Activated CD8-positive, alpha-beta memory T cell treated with anti-CD3 and anti-CD28 coated beads for 24 hours (primary cell): ENCODE measurements at regions not wholly inside any gene's neighbourhood (a gene's known extent, or its start where the extent isn't known, plus 50 kb on each side); places are given as distances from the start of the nearest gene placed in this dataset.

ENCODE experiments used
- DNase-seq: peaks from one replicate; pipeline ENCODE4 v3.0.0-alpha.2; 2020

GRCh38 chr4:101563126-101563525 lies 215.8 kb upstream of the PPP3CA start:
- DNase-seq, result no peak

- DNase-seq, result no peak
Measured at GRCh38 chr4:101556842-101557241, 209.5 kb upstream of the PPP3CA start.

DNA sequence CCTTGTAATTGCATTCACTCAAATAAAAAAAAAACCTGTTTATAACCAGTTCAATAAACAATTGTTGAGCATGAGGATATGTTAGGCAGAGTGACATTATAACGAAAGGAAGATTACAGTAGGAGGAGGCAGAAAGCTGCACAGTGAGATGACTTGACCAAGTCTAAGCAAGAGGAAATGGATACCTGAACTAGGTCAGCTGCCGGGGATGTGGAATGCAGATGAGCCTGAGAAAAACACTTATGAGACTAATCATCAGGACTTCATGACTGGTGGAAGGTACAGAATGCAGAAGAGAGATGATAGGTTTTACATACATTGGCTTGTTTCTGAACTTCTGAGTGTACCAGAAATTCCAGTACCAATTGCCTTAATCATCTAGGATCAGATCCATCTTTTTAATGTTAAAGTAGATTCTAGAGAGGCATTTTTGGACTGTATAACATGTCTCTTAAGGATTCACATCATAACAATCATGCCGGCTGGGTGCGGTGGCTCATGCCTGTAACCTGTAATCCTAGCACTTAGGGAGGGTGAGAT lies 208.1 kb upstream of the PPP3CA start:
- DNase-seq, result no peak

DNA sequence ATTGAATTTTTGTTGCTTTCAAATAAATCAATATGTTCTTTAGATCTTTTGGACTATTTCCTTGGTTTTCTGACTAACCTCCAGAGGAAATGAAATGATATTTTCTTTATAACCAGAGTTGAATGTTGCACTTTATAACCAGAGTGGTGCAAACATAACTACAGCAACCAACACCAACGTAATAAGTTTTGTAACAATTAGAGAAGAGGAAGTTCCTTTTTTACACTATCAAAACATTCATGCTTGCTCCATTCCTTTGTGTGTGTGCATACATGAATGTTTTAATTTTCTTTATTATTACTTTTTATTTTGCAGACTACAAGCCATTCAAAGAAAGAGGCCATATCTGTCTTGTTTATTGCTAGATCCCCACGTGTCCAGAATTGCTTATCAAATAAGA lies 193.0 kb upstream of the PPP3CA start:
- no peak for DNase-seq

GRCh38 chr4:101528526-101528925 lies 181.2 kb upstream of the PPP3CA start:
- DNase-seq, result no peak

DNA sequence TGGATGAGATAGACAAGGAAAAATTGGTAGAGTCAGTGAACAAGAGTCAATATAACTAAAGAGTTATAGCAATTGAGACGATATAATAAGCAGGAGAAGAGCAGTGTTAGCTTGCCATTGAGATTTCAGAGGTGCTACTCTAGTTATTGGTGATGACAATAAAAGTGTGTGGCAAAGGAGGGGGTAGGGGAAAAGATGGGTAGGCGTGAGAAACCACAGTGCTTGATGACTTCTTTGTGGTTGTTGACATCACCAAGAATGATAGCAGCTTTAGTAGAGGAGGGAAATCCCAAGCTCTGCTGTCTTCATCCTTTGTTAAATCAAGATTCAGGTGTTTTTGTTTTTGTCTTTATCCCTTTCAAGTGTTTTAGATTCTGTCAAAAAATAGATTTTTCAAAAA lies 179.9 kb upstream of the PPP3CA start:
- peak; percentile 70 for DNase-seq

DNA sequence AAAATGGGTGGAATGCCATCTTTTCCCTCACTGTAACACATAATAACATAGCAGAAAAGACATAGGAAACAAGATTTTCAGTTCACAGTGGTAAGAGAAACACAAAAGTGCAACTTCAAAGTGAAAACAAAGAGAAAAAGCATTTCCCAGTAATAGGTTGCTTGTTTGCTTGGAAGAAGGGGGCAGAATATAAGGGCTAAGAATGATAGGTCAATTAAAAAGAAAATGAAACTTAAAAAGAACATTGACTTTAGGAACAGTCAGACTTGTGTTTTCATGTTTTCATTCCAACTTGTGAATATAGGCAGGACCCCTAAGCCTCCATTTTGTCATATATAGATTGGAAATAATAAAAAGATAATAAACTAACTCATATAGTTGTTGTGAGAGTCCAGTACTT lies 168.2 kb upstream of the PPP3CA start:
- no peak for DNase-seq

DNA sequence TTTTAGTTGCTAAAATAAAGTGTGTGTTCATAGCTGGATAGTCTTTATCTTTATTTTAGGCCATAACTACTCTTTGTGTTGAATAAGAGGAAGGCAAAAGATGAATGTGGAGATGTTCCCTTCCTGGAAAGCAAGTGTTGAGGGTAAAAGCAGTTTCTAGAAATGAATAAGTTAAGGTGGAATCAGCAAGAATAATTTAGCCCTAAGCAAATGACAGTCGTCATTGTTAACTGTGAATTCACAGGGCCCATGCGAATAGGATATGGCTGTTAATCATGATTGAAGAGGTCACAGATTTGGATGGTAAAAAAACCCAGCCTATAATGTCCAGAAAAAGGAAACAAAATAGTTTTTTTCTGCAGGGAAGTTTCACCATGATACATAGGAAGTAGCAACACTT lies 167.8 kb upstream of the PPP3CA start:
- no peak for DNase-seq

- DNase-seq, result no peak
Measured at GRCh38 chr4:101512416-101512815, 165.1 kb upstream of the PPP3CA start.

DNA sequence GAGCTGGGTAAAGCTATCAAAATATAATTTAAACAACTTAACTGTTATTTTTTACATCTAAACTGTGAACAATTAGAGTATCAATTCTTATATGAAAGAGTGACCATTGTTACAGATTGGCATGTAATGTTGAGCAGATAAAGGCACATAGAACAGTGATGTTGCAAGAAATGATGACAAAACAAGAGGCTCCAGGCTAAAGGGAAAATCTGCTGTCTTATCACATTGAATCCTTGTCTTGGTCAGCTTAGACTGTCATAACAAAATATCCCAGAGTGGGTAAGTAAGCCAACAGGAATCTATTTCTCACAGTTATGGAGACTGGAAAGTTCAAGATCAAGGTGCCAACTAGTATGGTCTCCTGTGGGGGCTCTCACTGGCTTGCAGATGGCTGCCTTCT lies 154.1 kb upstream of the PPP3CA start:
- no peak for DNase-seq

DNA sequence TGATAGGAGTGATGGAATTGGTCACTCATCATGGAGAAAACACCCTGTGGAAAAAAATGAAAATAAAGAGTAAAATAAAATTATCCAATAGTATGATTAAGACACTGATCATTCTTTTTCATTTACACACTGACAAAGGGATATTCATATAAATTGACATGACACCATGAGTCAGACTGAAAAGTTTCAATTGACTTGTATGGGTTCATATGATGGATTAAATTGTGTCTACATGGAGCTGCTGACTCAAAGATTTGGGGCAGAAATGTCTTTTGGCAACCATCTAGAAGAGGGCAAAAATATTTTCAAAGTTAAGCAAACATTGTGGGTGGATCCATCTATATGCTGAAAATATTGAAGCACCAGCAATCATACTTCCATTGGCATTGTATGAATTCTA lies 153.4 kb upstream of the PPP3CA start:
- no peak for DNase-seq

- DNase-seq, result no peak
Measured at GRCh38 chr4:101475246-101475645, 127.9 kb upstream of the PPP3CA start.

- DNase-seq, result no peak
Measured at GRCh38 chr4:101471201-101471600, 123.9 kb upstream of the PPP3CA start.

DNA sequence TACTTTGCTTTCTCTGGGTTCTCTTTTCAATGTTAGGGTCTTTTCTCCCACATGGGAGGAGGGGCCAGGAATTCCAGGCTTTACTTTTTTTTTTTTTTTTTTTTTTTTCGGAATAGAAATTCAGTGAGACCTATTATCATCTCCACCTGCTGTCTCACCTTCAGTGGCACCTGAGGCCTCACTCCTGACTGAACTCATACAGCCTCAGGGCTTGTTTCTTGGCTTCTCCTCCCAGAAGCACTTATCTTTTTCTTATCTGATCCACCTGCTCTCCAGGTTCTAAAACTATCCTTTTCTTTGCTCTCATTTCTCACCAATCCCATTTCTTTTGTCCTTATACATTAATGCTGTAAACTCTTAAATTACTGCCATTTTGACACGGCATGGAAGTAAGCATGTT lies 117.3 kb upstream of the PPP3CA start:
- no peak for DNase-seq

DNA sequence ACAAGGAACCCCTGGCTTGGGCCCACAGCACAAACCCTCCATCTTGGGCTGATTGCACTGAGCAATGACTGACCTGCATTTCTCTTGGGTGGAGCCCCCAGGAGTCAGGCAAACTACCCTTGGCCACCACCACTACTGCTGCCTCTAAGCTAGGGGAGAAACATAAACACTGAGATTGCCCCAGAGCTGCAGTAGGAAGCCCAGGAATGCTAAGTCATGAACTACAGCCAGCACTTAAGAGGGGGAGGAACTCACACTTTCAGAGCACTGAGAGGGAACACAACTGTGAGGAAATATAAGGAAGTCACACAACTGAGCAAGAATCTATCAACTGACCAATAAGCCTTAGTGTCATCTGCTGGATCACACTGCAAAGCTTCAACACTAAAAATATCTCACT lies 111.6 kb upstream of the PPP3CA start:
- no peak for DNase-seq

GRCh38 chr4:101458473-101458872 lies 111.1 kb upstream of the PPP3CA start:
- DNase-seq, result no peak

DNA sequence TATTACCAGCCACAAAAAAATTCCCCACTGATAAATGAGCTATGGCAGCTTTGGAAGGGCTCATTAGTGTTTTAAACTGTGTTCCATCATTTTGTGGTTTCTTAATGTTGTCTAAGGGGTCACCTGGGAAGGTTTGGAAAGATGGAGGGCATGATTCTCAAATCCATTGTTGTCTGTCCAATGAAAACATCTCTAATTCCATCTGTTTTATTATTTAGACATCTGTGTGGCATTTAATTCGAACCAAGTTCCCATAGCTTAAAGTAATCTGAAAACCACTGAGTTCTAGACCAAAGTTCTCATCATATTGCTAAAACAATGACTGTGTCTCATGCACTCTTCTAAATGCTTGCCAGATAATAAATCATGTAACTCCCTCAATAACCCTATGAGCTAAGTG lies 103.8 kb upstream of the PPP3CA start:
- DNase-seq, result no peak

GRCh38 chr4:101441446-101441845 lies 94.1 kb upstream of the PPP3CA start:
- no peak for DNase-seq

DNA sequence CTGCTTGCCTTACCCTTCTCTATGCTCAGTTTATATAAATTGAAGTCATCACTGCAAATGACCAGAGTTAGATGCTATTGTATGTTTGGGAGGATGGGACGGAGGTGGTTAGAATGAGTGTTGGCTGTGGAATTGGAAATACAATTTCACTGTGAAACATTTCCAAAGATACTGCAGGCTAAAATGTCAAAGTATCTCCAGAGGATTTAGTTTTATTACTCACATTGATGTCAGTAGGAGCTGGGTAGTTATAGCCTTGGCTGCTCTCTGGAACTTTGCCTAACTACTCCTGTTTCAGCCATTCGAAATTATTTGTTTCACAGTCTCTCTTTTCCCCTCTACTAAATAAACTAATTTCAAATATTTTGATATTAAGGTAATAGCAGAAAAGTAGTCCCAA lies 92.6 kb upstream of the PPP3CA start:
- DNase-seq, result no peak

- no peak for DNase-seq
Measured at GRCh38 chr4:101421386-101421785, 74.1 kb upstream of the PPP3CA start.

DNA sequence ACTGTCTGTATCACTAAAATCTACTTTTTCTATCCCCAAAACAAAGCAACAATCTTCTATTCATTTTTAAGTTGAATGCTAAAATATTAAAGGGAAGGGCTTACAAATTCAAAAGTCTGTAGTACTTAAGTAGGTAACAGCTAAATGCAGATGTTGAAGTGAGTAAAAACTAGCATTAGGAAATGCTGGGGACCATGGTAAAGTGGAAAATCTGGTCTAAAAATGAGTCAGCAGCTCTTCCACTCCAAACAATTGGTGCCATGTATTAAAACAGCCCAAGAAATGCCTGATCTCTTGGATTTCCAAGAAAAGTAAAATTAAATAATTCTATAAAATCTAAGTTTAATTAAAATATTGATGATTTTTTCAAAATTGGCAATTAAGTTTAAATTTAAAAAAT lies 73.3 kb upstream of the PPP3CA start:
- DNase-seq, result no peak

- no peak for DNase-seq
Measured at GRCh38 chr4:101419336-101420135, 72.2 kb upstream of the PPP3CA start.

DNA sequence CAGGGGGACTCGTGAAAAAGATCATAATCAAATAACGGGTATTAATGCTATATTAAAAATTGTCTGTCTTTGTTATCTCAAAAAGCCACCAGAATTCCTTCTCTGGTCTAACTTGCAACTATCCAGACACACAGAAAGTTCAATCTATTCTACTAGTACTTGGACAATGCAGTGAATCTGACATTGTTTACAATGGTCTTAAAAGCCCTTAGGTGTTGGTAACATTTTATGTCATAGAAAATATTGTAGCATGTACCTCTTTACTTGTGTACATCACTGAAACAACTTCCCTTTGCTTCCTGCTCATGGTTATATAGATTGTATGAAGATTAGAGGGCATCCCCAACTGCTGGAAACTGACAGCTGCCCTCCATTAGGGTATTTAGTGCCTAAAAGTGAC lies 71.1 kb upstream of the PPP3CA start:
- no peak for DNase-seq

DNA sequence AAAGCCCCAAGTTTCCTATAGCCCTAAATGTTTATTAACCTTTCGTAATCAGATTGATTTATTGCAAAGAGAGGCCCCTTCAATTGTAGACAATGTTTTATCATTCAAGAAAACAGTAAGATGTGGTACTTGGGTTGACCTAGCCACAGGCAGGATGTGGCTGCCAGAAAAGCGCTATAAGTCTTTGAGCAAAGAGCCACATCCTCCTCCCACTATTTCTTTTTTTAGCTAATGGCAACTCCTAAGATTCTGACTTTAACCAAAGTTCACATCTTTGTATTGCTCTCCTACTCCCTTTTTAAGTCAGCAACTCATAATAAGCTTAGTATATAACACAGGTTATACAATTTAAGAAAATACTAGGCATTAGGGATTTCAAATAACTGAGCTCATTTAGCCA lies 70.7 kb upstream of the PPP3CA start:
- DNase-seq, result peak; percentile 68

DNA sequence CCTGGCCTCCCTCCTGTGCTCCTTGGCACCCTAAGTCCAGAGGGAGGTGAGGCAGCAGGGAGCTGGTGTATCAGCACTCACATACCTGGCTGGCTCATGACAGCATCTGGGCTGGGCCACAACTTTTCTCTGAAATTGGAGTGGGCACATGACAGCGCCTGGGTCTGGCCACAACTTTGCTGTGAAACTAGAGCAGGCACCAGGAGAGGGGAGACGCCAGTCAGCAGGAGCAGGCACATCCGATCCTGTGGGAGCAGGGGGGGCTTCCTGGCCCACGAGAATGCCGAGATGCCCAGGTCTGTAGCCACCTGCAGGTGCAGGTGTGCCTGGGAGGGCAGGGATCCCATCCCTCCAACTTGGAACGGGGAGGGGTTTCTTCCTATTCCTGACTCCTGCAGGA lies 69.7 kb upstream of the PPP3CA start:
- peak; percentile 57 for DNase-seq
